ENCODE measurements at regions not wholly inside any gene's neighbourhood (a gene's known extent, or its start where the extent isn't known, plus 50 kb on each side); places are given as distances from the start of the nearest gene placed in this dataset.

GRCh38 chr13:30826911-30827577, 79.0 kb upstream of the MEDAG start (continued):
- TF ChIP-seq, protein P1, sequence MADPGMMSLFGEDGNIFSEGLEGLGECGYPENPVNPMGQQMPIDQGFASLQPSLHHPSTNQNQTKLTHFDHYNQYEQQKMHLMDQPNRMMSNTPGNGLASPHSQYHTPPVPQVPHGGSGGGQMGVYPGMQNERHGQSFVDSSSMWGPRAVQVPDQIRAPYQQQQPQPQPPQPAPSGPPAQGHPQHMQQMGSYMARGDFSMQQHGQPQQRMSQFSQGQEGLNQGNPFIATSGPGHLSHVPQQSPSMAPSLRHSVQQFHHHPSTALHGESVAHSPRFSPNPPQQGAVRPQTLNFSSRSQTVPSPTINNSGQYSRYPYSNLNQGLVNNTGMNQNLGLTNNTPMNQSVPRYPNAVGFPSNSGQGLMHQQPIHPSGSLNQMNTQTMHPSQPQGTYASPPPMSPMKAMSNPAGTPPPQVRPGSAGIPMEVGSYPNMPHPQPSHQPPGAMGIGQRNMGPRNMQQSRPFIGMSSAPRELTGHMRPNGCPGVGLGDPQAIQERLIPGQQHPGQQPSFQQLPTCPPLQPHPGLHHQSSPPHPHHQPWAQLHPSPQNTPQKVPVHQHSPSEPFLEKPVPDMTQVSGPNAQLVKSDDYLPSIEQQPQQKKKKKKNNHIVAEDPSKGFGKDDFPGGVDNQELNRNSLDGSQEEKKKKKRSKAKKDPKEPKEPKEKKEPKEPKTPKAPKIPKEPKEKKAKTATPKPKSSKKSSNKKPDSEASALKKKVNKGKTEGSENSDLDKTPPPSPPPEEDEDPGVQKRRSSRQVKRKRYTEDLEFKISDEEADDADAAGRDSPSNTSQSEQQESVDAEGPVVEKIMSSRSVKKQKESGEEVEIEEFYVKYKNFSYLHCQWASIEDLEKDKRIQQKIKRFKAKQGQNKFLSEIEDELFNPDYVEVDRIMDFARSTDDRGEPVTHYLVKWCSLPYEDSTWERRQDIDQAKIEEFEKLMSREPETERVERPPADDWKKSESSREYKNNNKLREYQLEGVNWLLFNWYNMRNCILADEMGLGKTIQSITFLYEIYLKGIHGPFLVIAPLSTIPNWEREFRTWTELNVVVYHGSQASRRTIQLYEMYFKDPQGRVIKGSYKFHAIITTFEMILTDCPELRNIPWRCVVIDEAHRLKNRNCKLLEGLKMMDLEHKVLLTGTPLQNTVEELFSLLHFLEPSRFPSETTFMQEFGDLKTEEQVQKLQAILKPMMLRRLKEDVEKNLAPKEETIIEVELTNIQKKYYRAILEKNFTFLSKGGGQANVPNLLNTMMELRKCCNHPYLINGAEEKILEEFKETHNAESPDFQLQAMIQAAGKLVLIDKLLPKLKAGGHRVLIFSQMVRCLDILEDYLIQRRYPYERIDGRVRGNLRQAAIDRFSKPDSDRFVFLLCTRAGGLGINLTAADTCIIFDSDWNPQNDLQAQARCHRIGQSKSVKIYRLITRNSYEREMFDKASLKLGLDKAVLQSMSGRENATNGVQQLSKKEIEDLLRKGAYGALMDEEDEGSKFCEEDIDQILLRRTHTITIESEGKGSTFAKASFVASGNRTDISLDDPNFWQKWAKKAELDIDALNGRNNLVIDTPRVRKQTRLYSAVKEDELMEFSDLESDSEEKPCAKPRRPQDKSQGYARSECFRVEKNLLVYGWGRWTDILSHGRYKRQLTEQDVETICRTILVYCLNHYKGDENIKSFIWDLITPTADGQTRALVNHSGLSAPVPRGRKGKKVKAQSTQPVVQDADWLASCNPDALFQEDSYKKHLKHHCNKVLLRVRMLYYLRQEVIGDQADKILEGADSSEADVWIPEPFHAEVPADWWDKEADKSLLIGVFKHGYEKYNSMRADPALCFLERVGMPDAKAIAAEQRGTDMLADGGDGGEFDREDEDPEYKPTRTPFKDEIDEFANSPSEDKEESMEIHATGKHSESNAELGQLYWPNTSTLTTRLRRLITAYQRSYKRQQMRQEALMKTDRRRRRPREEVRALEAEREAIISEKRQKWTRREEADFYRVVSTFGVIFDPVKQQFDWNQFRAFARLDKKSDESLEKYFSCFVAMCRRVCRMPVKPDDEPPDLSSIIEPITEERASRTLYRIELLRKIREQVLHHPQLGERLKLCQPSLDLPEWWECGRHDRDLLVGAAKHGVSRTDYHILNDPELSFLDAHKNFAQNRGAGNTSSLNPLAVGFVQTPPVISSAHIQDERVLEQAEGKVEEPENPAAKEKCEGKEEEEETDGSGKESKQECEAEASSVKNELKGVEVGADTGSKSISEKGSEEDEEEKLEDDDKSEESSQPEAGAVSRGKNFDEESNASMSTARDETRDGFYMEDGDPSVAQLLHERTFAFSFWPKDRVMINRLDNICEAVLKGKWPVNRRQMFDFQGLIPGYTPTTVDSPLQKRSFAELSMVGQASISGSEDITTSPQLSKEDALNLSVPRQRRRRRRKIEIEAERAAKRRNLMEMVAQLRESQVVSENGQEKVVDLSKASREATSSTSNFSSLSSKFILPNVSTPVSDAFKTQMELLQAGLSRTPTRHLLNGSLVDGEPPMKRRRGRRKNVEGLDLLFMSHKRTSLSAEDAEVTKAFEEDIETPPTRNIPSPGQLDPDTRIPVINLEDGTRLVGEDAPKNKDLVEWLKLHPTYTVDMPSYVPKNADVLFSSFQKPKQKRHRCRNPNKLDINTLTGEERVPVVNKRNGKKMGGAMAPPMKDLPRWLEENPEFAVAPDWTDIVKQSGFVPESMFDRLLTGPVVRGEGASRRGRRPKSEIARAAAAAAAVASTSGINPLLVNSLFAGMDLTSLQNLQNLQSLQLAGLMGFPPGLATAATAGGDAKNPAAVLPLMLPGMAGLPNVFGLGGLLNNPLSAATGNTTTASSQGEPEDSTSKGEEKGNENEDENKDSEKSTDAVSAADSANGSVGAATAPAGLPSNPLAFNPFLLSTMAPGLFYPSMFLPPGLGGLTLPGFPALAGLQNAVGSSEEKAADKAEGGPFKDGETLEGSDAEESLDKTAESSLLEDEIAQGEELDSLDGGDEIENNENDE (IDR thresholded peaks at IDR 0.05; ENCODE audit: insufficient replicate concordance, low read length) = no peak

Measured in H1 (cell line).